OCI-LY1 (cell line): ENCODE measurements at regions not wholly inside any gene's neighbourhood (a gene's known extent, or its start where the extent isn't known, plus 50 kb on each side); places are given as distances from the start of the nearest gene placed in this dataset.

Experiments used
- H2AFZ ChIP-seq: fragments of 200-600 bp; sonication (generic), shearing (Covaris generic); 2 replicates; pipeline ENCODE4 v1.6.0; 2014; ENCODE audit warnings: antibody characterized with exemption, mild to moderate bottlenecking, low read length
- H3F3A ChIP-seq: fragments of 200-600 bp; sonication (generic), shearing (Covaris generic); 2 replicates; pipeline ENCODE4 v1.6.0; 2014; ENCODE audit warnings: mild to moderate bottlenecking, antibody characterized with exemption, low read length, moderate library complexity; ENCODE audit not compliant: insufficient read depth
- H3K27ac ChIP-seq: fragments of 200-600 bp; sonication (generic); 2 replicates; pipeline ENCODE4 v1.5.1; 2014; ENCODE audit warnings: low read length, mixed run types, mild to moderate bottlenecking, low read depth; ENCODE audit not compliant: poor library complexity, severe bottlenecking
- H3K27me3 ChIP-seq: fragments of 200-600 bp; sonication (generic); 2 replicates; pipeline ENCODE4 v1.6.0; 2014; ENCODE audit warnings: antibody characterized with exemption, mild to moderate bottlenecking, low read length, moderate library complexity; ENCODE audit not compliant: insufficient read depth
- H3K36me3 ChIP-seq: fragments of 200-600 bp; sonication (generic); 2 replicates; pipeline ENCODE4 v1.6.1; 2014; ENCODE audit warnings: mild to moderate bottlenecking, antibody characterized with exemption, low read length, moderate library complexity, mixed read lengths; ENCODE audit not compliant: insufficient read depth
- H3K4me1 ChIP-seq: fragments of 200-600 bp; sonication (generic); 2 replicates; pipeline ENCODE4 v1.5.1; 2014; ENCODE audit warnings: mild to moderate bottlenecking, low read length, moderate library complexity; ENCODE audit not compliant: insufficient read depth, severe bottlenecking
- H3K4me2 ChIP-seq: fragments of 200-600 bp; sonication (generic), shearing (Covaris generic); 2 replicates; pipeline ENCODE4 v1.6.1; 2014; ENCODE audit warnings: low read length
- H3K4me3 ChIP-seq: fragments of 200-600 bp; sonication (generic); 2 replicates; pipeline ENCODE4 v1.5.1; 2014; ENCODE audit warnings: low read length, low read depth, mild to moderate bottlenecking, mixed read lengths; ENCODE audit not compliant: poor library complexity, severe bottlenecking
- H3K79me2 ChIP-seq: fragments of 200-600 bp; shearing (Covaris generic); 2 replicates; pipeline ENCODE4 v1.6.1; 2016; ENCODE audit warnings: mixed run types, low read length, mixed read lengths; ENCODE audit not compliant: insufficient read depth
- H3K9ac ChIP-seq: fragments of 200-600 bp; sonication (generic), shearing (Covaris generic); 2 replicates; pipeline ENCODE4 v1.6.1; 2014; ENCODE audit warnings: mild to moderate bottlenecking, low read length, mixed read lengths
- H3K9me2 ChIP-seq: fragments of 200-600 bp; sonication (generic), shearing (Covaris generic); 2 replicates; pipeline ENCODE4 v1.6.1; 2014; ENCODE audit warnings: low read depth, mild to moderate bottlenecking, low read length, mixed read lengths
- H3K9me3 ChIP-seq: fragments of 200-600 bp; shearing (Covaris generic); 2 replicates; pipeline ENCODE4 v1.6.1; 2014; ENCODE audit warnings: low read length, mixed read lengths
- H4K20me1 ChIP-seq: fragments of 200-600 bp; sonication (generic), shearing (Covaris generic); 2 replicates; pipeline ENCODE4 v1.6.0; 2016; ENCODE audit warnings: mild to moderate bottlenecking, low read length; ENCODE audit not compliant: insufficient read depth
- EZH2 ChIP-seq: fragments of 200-600 bp; sonication (generic), shearing (Covaris generic); IDR thresholded peaks from 2 replicates; pipeline ENCODE4 v1.8.0; 2017; ENCODE audit warnings: borderline replicate concordance, mixed run types, mild to moderate bottlenecking, antibody characterized with exemption, low read length, moderate library complexity, mixed read lengths
- TF ChIP-seq, protein P1 (sequence below): fragments of 200-600 bp; sonication (generic), shearing (Covaris generic); IDR thresholded peaks from 2 replicates; pipeline ENCODE4 v1.5.1; 2017; ENCODE audit warnings: mild to moderate bottlenecking, antibody characterized with exemption, low read length, moderate library complexity, mixed read lengths

GRCh38 chr13:81682081-81682630 lies 1341.2 kb upstream of the SPRY2 start:
- H3K9ac ChIP-seq, result no peak overlapping the region
- H2AFZ ChIP-seq, result no peak overlapping the region
- H3K79me2 ChIP-seq, result no peaks in the 10 kb centered on the region
- no peaks in the 10 kb centered on the region for H3K9me2 ChIP-seq
- no peak for TF ChIP-seq EZH2
- TF ChIP-seq, protein P1, sequence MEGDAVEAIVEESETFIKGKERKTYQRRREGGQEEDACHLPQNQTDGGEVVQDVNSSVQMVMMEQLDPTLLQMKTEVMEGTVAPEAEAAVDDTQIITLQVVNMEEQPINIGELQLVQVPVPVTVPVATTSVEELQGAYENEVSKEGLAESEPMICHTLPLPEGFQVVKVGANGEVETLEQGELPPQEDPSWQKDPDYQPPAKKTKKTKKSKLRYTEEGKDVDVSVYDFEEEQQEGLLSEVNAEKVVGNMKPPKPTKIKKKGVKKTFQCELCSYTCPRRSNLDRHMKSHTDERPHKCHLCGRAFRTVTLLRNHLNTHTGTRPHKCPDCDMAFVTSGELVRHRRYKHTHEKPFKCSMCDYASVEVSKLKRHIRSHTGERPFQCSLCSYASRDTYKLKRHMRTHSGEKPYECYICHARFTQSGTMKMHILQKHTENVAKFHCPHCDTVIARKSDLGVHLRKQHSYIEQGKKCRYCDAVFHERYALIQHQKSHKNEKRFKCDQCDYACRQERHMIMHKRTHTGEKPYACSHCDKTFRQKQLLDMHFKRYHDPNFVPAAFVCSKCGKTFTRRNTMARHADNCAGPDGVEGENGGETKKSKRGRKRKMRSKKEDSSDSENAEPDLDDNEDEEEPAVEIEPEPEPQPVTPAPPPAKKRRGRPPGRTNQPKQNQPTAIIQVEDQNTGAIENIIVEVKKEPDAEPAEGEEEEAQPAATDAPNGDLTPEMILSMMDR, result no peak
- H4K20me1 ChIP-seq, result no peaks in the 10 kb centered on the region
- H3K9me3 ChIP-seq, result no peaks in the 10 kb centered on the region
- H3K27me3 ChIP-seq, result no peaks in the 10 kb centered on the region
- H3K4me2 ChIP-seq, result no peak overlapping the region
- no peaks in the 10 kb centered on the region for H3F3A ChIP-seq
- H3K4me3 ChIP-seq, result no peak overlapping the region
- H3K4me1 ChIP-seq, result no peaks in the 10 kb centered on the region
- H3K36me3 ChIP-seq, result no peaks in the 10 kb centered on the region
- no peak overlapping the region for H3K27ac ChIP-seq

DNA sequence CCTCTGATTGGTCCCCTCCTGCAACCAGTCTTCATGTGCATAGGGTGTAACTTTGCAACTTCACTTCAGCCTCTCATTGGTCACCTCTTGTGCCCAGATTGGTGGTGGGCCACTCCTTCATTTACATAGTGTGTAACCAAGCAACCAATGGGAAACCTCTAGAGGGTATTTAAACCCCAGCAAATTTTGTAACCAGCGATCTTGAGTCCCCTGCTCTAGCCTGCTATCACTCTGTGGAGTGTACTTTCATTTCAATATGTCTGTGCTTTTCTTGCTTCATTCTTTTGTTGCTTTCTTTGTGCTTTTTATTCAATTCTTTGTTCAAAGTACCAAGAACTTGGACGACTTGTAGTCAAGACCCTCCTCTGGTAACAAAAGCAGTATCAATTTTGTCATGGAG lies 1336.9 kb upstream of the SPRY2 start:
- H3K27ac ChIP-seq, result no peak overlapping the region

GRCh38 chr13:81676008-81676407 lies 1335.1 kb upstream of the SPRY2 start:
- Histone ChIP-seq H3K9me2 (peaks cover 5% of the 10 kb centered on the region), H3K4me2 (no peak overlapping the region), H3K9me3 (no peaks in the 10 kb centered on the region)

More for the DNA sequence above, 1336.9 kb upstream of the SPRY2 start:
- Histone ChIP-seq H3K27me3 (no peaks in the 10 kb centered on the region), H3F3A (no peaks in the 10 kb centered on the region), H3K9me2 (peaks cover 5% of the 10 kb centered on the region), H4K20me1 (no peaks in the 10 kb centered on the region), H3K4me3 (no peak overlapping the region), H3K9me3 (no peaks in the 10 kb centered on the region), H3K36me3 (no peaks in the 10 kb centered on the region), H3K79me2 (no peaks in the 10 kb centered on the region), H2AFZ (no peak overlapping the region), H3K9ac (no peak overlapping the region), H3K4me1 (no peaks in the 10 kb centered on the region), H3K4me2 (no peak overlapping the region)
- TF ChIP-seq EZH2, result no peak
- TF ChIP-seq, protein P1, result no peak

More at GRCh38 chr13:81676008-81676407, 1335.1 kb upstream of the SPRY2 start:
- H3K9ac ChIP-seq, result no peak overlapping the region
- H3K4me3 ChIP-seq, result no peak overlapping the region
- no peaks in the 10 kb centered on the region for H4K20me1 ChIP-seq
- no peaks in the 10 kb centered on the region for H3K36me3 ChIP-seq
- H3K79me2 ChIP-seq, result no peaks in the 10 kb centered on the region
- no peaks in the 10 kb centered on the region for H3K27me3 ChIP-seq
- H3F3A ChIP-seq, result no peaks in the 10 kb centered on the region
- no peaks in the 10 kb centered on the region for H3K4me1 ChIP-seq
- TF ChIP-seq, protein P1, result no peak
- no peak for TF ChIP-seq EZH2
- H2AFZ ChIP-seq, result no peak overlapping the region
- no peak overlapping the region for H3K27ac ChIP-seq
